ENCODE measurements at regions not wholly inside any gene's neighbourhood (a gene's known extent, or its start where the extent isn't known, plus 50 kb on each side); places are given as distances from the start of the nearest gene placed in this dataset.

- TF ChIP-seq MXI1 (conservative IDR thresholded peaks at IDR 0.05; ENCODE audit: poor library complexity, severe bottlenecking) (no peak), RAD21 (conservative IDR thresholded peaks at IDR 0.05) (no peak), POLR2AphosphoS5 (IDR thresholded peaks at IDR 0.05) (no peak), TAF1 (IDR thresholded peaks at IDR 0.05; ENCODE audit: low read depth) (no peak), EP300 (conservative IDR thresholded peaks at IDR 0.05; ENCODE audit: poor library complexity, severe bottlenecking) (no peak), SMC3 (conservative IDR thresholded peaks at IDR 0.05; ENCODE audit: poor library complexity) (no peak), EZH2 (IDR thresholded peaks at IDR 0.05; ENCODE audit: borderline replicate concordance, insufficient read depth, low read length, poor library complexity, severe bottlenecking) (no peak)
- TF ChIP-seq, protein P1, sequence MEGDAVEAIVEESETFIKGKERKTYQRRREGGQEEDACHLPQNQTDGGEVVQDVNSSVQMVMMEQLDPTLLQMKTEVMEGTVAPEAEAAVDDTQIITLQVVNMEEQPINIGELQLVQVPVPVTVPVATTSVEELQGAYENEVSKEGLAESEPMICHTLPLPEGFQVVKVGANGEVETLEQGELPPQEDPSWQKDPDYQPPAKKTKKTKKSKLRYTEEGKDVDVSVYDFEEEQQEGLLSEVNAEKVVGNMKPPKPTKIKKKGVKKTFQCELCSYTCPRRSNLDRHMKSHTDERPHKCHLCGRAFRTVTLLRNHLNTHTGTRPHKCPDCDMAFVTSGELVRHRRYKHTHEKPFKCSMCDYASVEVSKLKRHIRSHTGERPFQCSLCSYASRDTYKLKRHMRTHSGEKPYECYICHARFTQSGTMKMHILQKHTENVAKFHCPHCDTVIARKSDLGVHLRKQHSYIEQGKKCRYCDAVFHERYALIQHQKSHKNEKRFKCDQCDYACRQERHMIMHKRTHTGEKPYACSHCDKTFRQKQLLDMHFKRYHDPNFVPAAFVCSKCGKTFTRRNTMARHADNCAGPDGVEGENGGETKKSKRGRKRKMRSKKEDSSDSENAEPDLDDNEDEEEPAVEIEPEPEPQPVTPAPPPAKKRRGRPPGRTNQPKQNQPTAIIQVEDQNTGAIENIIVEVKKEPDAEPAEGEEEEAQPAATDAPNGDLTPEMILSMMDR (IDR thresholded peaks at IDR 0.05; ENCODE audit: poor library complexity, severe bottlenecking): no peak
- TF ChIP-seq, protein P2, sequence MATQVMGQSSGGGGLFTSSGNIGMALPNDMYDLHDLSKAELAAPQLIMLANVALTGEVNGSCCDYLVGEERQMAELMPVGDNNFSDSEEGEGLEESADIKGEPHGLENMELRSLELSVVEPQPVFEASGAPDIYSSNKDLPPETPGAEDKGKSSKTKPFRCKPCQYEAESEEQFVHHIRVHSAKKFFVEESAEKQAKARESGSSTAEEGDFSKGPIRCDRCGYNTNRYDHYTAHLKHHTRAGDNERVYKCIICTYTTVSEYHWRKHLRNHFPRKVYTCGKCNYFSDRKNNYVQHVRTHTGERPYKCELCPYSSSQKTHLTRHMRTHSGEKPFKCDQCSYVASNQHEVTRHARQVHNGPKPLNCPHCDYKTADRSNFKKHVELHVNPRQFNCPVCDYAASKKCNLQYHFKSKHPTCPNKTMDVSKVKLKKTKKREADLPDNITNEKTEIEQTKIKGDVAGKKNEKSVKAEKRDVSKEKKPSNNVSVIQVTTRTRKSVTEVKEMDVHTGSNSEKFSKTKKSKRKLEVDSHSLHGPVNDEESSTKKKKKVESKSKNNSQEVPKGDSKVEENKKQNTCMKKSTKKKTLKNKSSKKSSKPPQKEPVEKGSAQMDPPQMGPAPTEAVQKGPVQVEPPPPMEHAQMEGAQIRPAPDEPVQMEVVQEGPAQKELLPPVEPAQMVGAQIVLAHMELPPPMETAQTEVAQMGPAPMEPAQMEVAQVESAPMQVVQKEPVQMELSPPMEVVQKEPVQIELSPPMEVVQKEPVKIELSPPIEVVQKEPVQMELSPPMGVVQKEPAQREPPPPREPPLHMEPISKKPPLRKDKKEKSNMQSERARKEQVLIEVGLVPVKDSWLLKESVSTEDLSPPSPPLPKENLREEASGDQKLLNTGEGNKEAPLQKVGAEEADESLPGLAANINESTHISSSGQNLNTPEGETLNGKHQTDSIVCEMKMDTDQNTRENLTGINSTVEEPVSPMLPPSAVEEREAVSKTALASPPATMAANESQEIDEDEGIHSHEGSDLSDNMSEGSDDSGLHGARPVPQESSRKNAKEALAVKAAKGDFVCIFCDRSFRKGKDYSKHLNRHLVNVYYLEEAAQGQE (IDR thresholded peaks at IDR 0.05; ENCODE audit: borderline replicate concordance): no peak
- Histone ChIP-seq H3K9me3 (ENCODE audit: low read length) (no peaks in the 10 kb centered on the region), H3K27me3 (ENCODE audit: insufficient read depth, low read depth, low read length) (no peaks in the 10 kb centered on the region)
Measured at GRCh38 chr20:4300921-4301320, 51.8 kb upstream of the ADRA1D start.

GRCh38 chr20:4300401-4300800, 51.3 kb upstream of the ADRA1D start:
- H3K9me3 ChIP-seq (ENCODE audit: low read length): no peaks in the 10 kb centered on the region
- H3K9ac ChIP-seq (ENCODE audit: low read length): no peak overlapping the region
- H3K4me2 ChIP-seq (ENCODE audit: low read length): no peak overlapping the region

More at GRCh38 chr20:4300921-4301320, 51.8 kb upstream of the ADRA1D start:
- Histone ChIP-seq H4K20me1 (ENCODE audit: insufficient read depth) (no peaks in the 10 kb centered on the region), H2AFZ (ENCODE audit: low read depth, low read length) (no peak overlapping the region), H3K4me3 (ENCODE audit: low read length) (no peak overlapping the region), H3K4me2 (ENCODE audit: low read length) (no peak overlapping the region), H3K79me2 (replicated peaks; ENCODE audit: insufficient read depth, low read length) (no peaks in the 10 kb centered on the region), H3K9me2 (ENCODE audit: insufficient read depth, low read length) (no peaks in the 10 kb centered on the region), H3F3A (ENCODE audit: insufficient read depth, low read length, poor library complexity, severe bottlenecking) (no peaks in the 10 kb centered on the region), H3K27ac (ENCODE audit: low read length) (no peak overlapping the region), H3K9ac (ENCODE audit: low read length) (no peak overlapping the region), H3K36me3 (ENCODE audit: insufficient read depth, low read length) (no peaks in the 10 kb centered on the region)

More at GRCh38 chr20:4300401-4300800, 51.3 kb upstream of the ADRA1D start:
- no peak overlapping the region for H3K27ac ChIP-seq (ENCODE audit: low read length)
- no peaks in the 10 kb centered on the region for H3K79me2 ChIP-seq (replicated peaks; ENCODE audit: insufficient read depth, low read length)
- no peaks in the 10 kb centered on the region for H3F3A ChIP-seq (ENCODE audit: insufficient read depth, low read length, poor library complexity, severe bottlenecking)
- no peaks in the 10 kb centered on the region for H3K36me3 ChIP-seq (ENCODE audit: insufficient read depth, low read length)
- H3K27me3 ChIP-seq (ENCODE audit: insufficient read depth, low read depth, low read length): no peaks in the 10 kb centered on the region
- no peaks in the 10 kb centered on the region for H4K20me1 ChIP-seq (ENCODE audit: insufficient read depth)
- no peak for TF ChIP-seq TAF1 (IDR thresholded peaks at IDR 0.05; ENCODE audit: low read depth)
- TF ChIP-seq MXI1 (conservative IDR thresholded peaks at IDR 0.05; ENCODE audit: poor library complexity, severe bottlenecking): no peak
- no peak for TF ChIP-seq SMC3 (conservative IDR thresholded peaks at IDR 0.05; ENCODE audit: poor library complexity)
- TF ChIP-seq EP300 (conservative IDR thresholded peaks at IDR 0.05; ENCODE audit: poor library complexity, severe bottlenecking): no peak
- TF ChIP-seq, protein P2 (IDR thresholded peaks at IDR 0.05; ENCODE audit: borderline replicate concordance): no peak
- no peak for TF ChIP-seq EZH2 (IDR thresholded peaks at IDR 0.05; ENCODE audit: borderline replicate concordance, insufficient read depth, low read length, poor library complexity, severe bottlenecking)
- no peak for TF ChIP-seq RAD21 (conservative IDR thresholded peaks at IDR 0.05)
- TF ChIP-seq, protein P1 (IDR thresholded peaks at IDR 0.05; ENCODE audit: poor library complexity, severe bottlenecking): no peak
- no peak for TF ChIP-seq POLR2AphosphoS5 (IDR thresholded peaks at IDR 0.05)
- no peaks in the 10 kb centered on the region for H3K9me2 ChIP-seq (ENCODE audit: insufficient read depth, low read length)
- H2AFZ ChIP-seq (ENCODE audit: low read depth, low read length): no peak overlapping the region
- H3K4me3 ChIP-seq (ENCODE audit: low read length): no peak overlapping the region
